HG03521 (cell line): ENCODE measurements at regions not wholly inside any gene's neighbourhood (a gene's known extent, or its start where the extent isn't known, plus 50 kb on each side); places are given as distances from the start of the nearest gene placed in this dataset.
A peak's percentile ranks its signal among the peaks of the same experiment; 100 is the strongest.

ENCODE experiments used
- ATAC-seq: cut with Tn5 transposase; IDR thresholded peaks from one replicate; pipeline ENCODE4 v1.9.1; 2021; ENCODE audit warnings: mild to moderate bottlenecking, moderate library complexity; ENCODE audit not compliant: unreplicated experiment

DNA sequence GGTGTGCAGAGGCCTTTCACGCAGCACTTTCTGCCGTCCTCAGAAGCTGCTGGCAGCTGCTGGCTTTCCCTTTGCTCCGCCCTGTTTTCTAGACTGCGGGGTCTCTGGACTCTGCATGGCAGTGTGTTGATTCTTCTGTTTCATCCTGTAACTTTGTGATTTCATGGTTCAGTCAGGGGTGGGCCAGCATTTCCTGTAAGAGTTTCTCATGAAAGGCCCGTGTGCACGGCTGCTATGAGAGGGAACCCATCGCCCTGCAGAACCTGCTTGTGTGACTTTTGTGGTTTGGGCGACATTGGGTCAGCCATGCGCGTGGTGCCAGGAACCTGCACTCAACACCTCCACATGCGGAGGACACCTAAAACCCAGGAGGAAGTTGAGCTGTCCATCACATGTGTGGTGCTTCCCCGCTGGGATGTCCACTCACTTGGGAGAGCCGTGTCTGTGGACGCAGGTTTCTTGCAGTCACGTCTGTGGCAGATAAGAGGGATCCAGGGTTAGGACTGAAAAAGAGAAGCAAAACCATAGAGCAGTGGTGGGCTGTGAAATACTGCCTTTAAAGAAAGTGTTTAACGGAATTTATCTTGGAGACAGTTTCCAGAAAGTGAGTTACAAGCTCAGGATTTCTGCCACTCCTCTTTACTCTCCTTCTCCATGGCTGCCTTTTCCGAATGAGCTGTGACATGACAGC, 167.3 kb upstream of the ALKAL2 start:
- no peak for ATAC-seq

DNA sequence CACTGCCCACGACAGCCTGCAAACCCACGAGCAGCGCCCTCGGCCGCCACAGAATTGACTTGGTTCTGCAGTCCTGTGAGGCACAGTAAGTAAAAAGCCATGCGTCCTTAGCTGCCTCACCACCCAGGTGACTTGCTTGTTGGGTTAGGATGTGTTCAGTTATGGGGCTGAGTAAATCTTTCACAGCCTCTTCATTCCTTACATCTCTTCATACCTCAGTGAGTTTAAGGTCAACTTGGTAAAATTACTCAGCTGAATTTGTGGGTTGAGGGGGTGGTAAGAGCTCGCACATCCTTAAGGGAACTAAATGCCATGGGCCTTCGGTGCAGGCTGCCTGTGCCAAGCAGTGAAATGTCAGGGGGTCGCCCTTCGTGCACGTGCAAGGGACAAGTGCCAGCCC, 165.2 kb upstream of the ALKAL2 start:
- ATAC-seq = no peak

DNA sequence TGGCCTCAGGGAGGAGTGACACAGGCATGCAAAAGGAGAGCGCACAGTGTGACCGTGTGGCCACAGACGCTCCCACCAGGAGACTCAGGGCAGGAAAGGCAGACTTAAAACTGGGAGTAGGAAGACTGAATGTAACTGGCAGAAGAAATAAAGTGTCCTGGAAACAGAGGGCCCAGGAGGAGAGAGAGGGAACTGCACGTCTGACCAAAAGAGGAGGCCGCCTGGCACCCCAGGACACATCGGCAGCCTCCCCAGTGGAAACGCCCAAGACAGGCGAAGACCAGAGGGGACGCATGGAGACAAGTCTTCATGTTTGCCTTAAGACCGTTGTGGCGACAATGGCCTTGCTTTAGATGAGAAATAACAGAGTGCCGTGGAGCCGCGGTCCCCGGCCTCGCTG, 163.6 kb upstream of the ALKAL2 start:
- ATAC-seq = no peak

DNA sequence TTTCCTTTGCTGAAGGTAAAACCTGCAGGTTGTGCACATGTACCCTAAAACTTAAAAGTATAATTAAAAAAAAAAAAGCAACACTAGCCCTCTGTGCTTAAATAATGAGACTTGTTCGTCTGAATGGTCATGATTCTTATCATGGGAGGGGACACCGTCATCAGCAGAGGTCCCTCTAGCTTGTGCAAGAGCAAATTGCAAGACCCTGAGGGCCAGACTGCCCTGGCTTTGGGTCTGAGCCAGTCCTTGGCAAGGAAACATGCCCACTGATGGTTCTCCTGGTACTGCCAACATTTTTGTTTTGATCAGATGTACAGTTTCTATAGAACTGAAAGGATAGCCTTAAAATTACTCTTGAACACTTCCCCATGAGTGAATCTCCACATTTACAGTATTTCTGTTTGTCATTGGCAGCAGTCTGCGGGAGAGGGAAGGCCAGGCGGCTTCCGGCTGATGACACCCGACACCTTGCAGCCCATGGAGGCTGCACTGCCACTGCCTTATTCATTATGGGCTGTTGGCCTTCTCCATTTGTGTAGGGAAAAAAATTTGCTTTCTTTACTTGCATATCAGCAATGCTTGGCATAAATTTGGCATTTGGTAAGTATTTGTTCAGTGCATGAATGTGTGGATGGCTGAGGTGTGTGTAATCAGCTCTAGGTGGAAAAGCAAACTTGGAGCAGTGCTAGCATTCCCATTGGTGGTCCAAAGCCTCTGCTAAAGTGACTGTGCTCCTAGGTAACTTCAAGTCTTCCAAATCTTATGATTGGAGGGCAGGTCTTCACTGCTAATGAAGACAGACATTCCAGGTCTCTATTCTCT, 161.6 kb upstream of the ALKAL2 start:
- ATAC-seq = no peak

DNA sequence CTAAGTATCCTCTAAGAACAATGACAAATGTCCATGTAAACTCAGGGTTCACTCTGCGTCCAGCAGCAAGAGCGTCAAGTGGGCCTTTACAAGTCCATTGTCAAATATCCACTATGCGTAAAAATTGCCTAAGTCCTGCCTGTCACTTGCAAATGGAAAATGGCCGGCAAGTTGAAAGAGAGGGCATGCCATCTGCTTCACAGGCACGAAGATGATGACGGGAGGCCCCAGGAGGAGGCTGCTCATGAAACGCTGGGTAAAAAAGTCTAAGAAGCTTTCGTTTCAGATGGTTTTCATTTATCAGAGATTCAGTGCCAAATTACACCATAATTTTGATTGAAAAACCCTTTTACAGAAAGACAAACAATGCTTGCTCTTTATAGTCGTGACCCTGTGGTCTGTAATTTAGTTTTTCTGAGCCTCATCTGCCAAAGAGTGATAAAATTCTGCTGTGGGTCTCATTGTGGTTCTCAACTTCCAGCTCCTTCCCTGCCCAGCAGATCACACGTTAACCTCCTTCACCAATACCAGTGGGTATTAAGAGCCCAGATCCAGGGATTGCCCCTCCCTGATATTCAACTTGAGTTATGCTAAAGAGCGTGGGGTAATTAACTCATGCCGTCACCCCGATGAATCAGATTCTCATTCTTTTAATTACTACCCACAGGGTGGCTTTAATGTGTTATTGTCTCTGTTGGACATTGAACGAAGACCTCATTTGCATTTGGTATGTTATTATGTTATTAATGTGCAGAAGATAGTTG, 160.2 kb upstream of the ALKAL2 start:
- ATAC-seq = no peak

DNA sequence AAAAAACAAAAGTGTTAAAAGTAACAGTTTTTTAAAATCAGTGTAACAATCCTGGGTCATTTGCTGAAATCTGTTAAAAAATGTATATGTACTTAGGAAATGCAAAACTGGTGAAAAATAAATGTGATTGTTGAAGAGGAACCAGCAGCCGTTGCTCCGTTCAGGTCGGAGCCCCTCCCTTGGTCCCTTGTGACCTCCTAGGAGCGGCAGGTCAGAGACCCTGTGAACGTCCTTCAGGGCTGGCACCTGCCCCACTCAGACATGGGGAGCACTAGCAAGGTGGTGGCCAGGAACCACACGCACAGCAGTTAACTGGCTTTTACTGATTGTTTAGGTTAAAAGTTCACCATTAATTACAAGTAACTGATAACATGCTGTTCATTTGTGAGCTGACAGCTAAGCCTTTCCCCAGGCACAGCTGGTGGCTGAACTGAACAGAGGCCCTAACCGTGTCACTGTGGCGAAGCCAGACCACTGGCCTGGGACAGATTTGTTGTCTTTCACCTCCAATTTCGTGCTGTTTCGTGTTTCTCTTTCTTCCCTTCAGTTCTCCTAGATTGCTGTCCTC, 159.2 kb upstream of the ALKAL2 start:
- ATAC-seq = no peak

DNA sequence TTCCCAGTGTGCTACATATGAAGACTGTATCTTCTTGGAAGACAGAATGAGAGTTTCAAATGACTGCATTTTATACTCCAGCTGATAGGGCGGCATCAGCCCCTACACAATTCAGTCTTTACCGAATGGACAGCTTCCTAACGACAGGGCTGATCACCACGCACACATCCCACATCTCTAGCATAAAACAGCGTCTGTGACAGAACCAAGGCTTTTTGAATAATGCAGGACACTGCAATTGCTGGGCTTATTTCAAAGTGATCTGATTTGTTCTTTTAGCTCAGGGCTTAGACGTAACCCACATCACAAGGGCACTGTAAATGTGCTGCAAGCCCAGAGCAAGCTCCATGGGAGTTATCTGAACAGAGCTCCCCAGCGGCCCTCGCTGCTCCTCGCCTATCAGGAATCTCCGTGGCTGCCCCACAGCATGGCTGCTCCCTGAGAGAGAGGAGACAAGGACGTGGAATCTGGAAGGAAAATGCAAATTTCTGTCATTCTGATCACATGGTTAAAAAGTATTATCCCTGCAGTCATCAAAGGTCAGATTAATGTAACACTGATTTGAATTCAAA, 158.5 kb upstream of the ALKAL2 start:
- ATAC-seq = no peak

DNA sequence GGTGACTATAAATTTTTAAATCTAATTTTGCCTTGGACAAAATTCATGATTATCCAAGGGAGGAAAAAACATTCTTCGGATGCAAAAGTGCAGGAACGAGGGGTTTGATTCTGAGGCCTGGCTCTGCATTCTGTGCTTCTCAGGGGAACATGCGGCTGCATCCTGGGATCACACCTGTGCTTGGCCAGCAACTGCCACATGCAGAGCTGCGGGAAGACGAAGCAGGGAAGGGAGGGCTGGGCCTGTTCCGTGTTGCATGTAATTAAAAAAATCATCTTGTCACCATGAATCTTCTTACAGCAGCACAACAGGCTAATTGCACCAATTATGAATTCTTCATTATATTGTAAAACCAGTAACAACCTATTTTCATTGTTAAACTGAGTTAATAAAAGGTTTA, 158.0 kb upstream of the ALKAL2 start:
- no peak for ATAC-seq

DNA sequence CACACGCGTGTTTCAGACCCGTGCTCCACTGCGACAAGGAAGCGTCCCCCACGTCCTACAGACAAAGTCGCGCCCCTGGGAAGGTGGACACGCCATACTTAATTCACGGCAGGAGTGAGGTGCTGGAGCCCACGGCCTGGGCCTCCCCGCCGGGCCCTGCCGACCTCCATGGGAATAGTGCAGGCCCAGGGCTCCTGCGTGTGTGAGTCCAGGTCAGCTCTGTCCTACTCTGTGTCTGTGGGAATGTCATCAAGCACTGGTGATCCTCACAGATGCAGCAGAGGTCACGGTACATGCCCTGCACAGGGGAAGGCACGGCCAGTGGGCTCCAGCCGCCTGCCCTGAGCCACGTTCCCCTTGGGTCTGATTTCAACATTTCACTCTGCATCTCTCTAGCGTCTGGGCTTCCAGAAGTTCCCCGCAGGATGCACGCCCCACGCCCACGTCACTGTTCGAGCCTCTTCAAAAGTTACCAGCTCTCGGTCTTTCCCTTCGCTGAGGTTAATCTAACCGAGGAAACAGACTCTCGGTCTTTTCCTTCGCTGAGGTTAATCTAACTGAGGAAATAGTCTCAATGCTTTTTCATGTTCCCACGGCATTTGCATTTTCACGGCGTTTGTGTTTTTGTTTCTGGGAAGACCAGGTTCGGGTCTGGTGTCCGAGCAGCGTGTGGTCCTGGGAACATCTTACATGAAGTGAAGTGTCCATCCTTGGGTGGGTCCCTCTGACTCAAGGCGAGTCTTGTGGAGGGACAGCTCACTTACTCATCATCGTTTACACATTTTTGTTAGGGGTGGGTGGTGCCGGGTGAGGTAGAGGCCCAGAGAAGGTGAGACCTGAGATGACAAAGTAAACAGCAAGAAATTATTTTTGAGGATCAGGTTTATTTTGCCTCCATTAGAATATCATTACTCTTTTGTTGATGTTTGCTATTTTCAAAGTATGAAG, 157.3 kb upstream of the ALKAL2 start:
- no peak for ATAC-seq

DNA sequence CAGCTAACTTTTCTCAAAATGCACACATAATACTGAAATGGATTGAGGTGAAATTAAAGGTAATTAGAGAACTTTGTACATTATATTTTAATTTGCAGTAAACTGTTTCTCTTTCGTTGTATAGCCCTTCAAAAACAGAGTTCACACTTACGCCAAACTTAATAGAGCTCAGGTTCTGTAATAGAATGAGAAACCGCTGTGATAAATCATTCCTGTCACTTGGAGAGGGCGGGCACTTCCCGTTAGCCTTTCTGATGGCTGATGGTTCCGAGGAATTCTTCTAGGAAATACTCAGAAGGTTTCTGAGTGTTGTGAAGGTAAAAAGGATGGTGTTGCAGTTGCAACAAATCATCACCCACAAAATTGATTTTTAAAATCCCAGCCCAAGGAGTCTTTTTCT, 155.8 kb upstream of the ALKAL2 start:
- ATAC-seq = no peak

DNA sequence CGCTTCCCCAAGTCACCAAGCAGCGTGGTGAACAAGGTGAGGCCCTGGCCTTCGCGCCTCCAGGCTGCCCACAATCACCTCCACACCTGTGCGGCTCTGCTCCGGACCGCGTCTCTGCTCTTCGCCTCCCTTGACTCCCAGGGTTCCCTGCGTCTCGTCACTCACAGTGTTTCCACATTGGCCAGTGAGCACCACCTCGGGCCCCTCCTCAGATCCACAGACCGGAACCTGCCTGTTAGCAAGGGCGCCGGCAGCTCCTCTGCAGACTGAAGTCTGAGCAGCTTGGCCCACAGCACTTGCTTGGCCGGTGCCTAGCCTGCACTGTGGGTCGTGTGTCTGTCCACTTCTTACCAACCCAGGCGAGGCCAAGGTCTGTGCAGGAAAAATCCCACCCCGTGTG, 155.3 kb upstream of the ALKAL2 start:
- no peak for ATAC-seq

DNA sequence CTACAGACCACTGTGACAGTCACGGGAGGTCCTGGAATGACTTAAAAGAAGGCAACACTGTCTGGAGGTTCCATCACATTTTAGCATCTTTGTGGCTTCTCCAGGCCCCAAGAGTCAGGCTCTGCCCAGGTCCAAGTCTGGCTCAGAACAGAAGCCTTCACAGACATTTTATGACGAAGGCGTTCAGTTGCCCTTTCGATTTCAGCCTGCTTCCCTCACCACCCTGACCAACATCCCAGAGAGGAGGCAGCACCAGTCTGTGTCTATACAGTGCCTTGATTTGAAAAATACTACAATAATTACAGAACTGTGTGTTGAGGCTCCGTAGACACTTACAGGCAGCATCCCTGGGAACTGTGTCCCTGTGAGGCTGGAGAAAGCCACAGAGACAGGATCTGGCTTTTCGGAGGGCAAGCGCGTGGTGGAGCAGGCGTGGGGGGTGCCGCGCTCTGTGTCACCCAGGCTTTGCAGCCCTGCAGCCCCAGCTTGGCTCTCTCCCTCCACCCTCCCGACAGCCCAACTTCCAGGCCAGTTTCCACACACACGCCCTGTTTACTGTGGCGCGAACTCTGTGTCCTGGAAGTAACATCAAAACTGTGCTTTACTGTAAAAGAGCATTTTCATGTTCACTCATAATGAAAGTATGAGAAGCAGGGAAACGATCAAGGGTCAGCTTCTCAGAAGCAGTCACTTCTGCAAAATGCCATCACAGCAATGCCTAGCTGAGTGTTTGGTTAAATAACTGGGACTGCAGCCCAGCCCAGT, 153.5 kb upstream of the ALKAL2 start:
- peak; percentile 36 for ATAC-seq

DNA sequence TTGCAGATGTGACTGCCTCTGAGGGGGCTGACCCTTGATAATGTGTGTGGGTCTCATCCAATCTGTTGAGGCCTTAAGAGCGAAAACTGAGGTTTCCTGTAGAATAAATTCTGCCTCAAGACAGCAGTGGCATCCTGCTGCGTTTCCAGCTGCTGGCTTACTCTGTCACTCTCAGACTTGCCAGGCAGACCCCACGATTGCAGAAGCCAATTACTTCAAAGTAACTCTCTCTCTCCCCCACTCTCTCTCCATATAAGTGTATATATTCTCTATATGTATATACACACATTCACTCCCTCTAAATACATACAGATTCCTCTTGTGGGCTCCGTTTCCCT, 152.5 kb upstream of the ALKAL2 start:
- no peak for ATAC-seq

DNA sequence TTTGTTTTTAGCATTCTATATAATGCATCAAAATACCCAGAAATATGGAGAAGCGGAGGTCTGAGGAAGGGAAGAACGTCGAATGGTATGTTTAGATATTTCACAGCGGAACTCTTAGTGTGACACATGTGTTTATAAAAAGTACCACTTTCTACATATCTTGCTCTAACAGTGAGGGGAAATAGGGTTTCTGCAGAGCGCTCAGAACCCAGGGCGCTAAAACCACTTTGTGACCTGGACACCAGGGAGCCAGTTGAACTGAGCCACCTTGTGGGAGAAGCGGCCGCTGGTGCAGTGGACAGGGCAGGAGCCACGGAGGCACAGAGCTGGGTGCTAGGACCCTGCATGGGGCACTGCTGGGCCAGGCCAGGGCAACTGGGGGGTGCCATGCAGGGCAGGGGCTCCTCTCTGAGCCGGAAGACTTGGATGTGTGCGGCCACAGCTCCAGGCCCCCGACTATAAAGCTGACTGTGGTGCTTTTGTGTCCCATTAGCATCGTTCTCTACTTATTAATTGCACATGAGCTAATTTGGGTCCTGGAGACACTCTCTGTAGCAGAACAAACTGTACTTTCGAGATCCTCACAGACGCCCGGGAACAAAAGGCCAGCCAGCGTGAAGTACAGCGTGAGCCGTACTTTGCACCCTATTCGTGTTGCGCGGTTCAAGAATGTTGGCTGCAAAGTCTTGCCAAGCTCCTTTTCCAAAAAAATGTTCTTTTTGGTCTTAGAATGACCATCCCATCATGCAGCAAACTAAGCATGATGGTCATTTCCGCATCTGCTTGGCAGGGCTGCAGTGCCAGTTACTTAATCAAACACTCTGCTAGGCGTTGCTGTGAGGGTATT, 151.9 kb upstream of the ALKAL2 start:
- ATAC-seq = no peak

DNA sequence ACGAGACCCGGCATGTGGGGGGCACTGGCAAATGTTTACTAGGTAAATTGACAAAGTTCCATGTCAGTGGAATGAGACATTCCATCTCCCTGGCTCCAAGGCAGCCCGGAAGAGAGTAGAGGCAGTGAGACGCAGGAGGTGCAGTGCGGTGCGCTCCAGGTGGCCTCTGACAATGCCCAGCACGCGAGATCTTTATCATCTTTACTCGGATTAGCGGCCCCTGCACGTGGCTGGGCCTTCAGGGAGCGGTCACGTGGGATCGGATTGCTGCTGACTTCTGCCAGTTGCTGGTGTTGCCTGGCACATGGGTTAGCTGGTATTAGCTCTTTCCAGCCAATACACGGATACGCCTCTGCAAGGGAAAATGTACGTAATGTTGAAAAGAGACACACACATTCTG, 151.2 kb upstream of the ALKAL2 start:
- no peak for ATAC-seq

DNA sequence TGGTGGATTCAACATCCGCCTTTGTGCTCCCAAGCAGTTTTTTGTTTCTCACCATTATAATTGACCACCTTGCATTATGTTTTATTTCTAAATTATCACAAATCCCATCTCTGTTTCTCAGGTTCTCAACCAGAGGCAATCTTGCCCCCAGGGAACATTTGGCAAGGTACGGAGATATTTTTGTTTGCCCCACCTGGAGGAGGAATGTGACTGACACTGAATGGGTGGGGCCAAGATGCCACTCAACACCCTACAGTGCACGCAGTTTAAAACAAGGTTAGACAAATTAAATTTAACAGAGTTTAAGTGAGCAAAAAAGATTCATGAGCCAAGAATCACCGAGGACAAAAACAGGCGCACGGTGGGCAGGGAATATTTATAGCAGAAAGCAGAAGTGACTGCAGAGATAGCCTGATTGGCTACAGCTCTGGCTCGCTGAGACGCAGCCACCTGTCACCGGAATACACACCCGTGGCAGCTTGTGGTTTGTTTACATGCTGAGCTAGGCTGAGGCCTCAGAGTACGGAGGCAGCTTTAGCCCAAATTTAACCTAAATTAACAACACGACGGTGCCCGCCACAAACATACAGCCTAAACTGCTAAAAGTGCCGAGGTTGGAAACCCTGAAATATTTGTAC, 150.0 kb upstream of the ALKAL2 start:
- peak; percentile 94 for ATAC-seq

DNA sequence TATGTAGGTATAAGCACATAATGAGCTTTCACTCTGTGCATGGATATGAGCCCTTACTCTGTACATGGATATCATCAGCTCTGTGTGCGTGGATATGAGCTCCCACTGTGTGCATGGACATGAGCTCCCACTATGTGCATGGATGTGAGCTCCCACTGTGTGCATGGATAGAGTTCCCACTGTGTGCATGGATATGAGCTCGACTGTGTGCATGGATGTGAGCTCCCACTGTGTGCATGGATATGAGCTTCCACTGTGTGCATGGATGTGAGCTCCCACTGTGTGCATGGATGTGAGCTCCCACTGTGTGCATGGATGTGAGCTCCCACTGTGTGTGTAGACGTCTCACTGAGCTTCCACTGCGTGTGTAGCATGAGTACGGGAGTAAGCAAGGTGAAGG, 149.3 kb upstream of the ALKAL2 start:
- no peak for ATAC-seq

DNA sequence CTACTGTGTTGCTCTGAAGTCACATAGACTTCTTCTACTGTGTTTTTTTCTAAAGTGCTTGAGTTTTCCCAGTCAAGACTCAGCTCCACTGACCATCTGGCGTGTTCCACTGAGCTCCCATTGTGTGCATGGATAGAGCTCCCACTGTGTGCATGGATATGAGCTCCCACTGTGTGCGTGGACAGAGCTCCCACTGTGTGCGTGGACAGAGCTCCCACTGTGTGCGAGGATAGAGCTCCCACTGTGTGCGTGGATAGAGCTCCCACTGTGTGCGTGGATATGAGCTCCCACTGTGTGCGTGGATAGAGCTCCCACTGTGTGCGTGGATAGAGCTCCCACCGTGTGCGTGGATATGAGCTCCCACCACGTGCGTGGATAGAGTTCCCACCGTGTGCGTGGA, 148.3 kb upstream of the ALKAL2 start:
- no peak for ATAC-seq
